Natural killer cell (primary cell): ENCODE measurements at regions not wholly inside any gene's neighbourhood (a gene's known extent, or its start where the extent isn't known, plus 50 kb on each side); places are given as distances from the start of the nearest gene placed in this dataset.

Experiments used
- ATAC-seq, 3 donors: fragments of 150-1000 bp in 2 of 3; fragments of 200-7000 bp in 1 of 3; cut with Tn5 transposase; 1 replicate in 1 of 3; 2 replicates in 2 of 3; pipeline ENCODE4 v1.10.0; 2021; ENCODE audit warnings: mild to moderate bottlenecking in 2 of 3, moderate library complexity in 2 of 3
- DNase-seq, 2 donors: peaks; one replicate each; pipeline versions ENCODE4 v3.0.0 to v3.0.0-alpha.2; 2013 to 2021; ENCODE audit warnings: mixed read lengths in 1 of 2
- H3K27ac ChIP-seq: one replicate; pipeline ENCODE4 v1.5.1; 2013; ENCODE audit warnings: mild to moderate bottlenecking, low read length
- H3K27me3 ChIP-seq: one replicate; pipeline ENCODE4 v1.6.1; 2013; ENCODE audit warnings: low read length; ENCODE audit not compliant: control insufficient read depth, insufficient read depth
- H3K36me3 ChIP-seq: one replicate; pipeline ENCODE4 v1.6.1; 2013; ENCODE audit warnings: low read length; ENCODE audit not compliant: control insufficient read depth, insufficient read depth
- H3K4me1 ChIP-seq: one replicate; pipeline ENCODE4 v1.6.1; 2013; ENCODE audit warnings: low read length; ENCODE audit not compliant: control insufficient read depth, insufficient read depth
- H3K4me3 ChIP-seq: one replicate; pipeline ENCODE4 v1.5.1; 2013; ENCODE audit warnings: low read length
- H3K9me3 ChIP-seq: one replicate; pipeline ENCODE4 v1.6.1; 2013; ENCODE audit warnings: low read length; ENCODE audit not compliant: control insufficient read depth, insufficient read depth
- H3K27ac Mint-ChIP-seq, 2 donors: one replicate each; pipeline ENCODE4 v1.8.0; 2022; ENCODE audit warnings: mild to moderate bottlenecking in 2 of 2, mixed read lengths in 2 of 2, moderate library complexity in 1 of 2
- H3K27me3 Mint-ChIP-seq, 2 donors: one replicate each; pipeline ENCODE4 v1.8.0; 2022; ENCODE audit warnings: low read depth in 2 of 2, mixed read lengths in 2 of 2
- H3K36me3 Mint-ChIP-seq: one replicate; pipeline ENCODE4 v1.8.0; 2022; ENCODE audit warnings: mixed read lengths
- H3K4me1 Mint-ChIP-seq, 2 donors: one replicate each; pipeline ENCODE4 v1.8.0; 2022; ENCODE audit warnings: mixed read lengths in 2 of 2
- H3K4me3 Mint-ChIP-seq: one replicate; pipeline ENCODE4 v1.8.0; 2022; ENCODE audit warnings: mild to moderate bottlenecking, moderate library complexity, mixed read lengths
- H3K9me3 Mint-ChIP-seq, 2 donors: one replicate each; pipeline ENCODE4 v1.8.0; 2022; ENCODE audit warnings: mixed read lengths in 2 of 2
- CTCF ChIP-seq: fragments of 200-600 bp; IDR thresholded peaks from one replicate; pipeline ENCODE4 v1.8.0; 2022; ENCODE audit warnings: antibody characterized with exemption
- WGBS: methylation state at CpG from one replicate; pipeline ENCODE4 v1.1.7; 2013; ENCODE audit warnings: missing lambda C conversion rate; ENCODE audit not compliant: insufficient coverage; 5-methylcytosine and 5-hydroxymethylcytosine counted together
- intact Hi-C: fragments of 100-400 bp; cut with micrococcal nuclease; formaldehyde crosslinking; loops from one replicate; pipeline ENCODE4 v1.14.2; 2022

GRCh38 chr1:163531345-163531744 is 209.6 kb downstream of the NUF2 start:
- no peaks in the 10 kb centered on the region for H3K27me3 ChIP-seq
- H3K27ac ChIP-seq = no peak overlapping the region
- H3K36me3 ChIP-seq = no peaks in the 10 kb centered on the region
- no peak for TF ChIP-seq CTCF
- ATAC-seq = no peak
- no peaks in the 10 kb centered on the region for H3K9me3 ChIP-seq
- intact Hi-C loops = no loop called here
- no peaks in the 10 kb centered on the region for H3K4me1 ChIP-seq
- H3K36me3 Mint-ChIP-seq = no peaks in the 10 kb centered on the region
- DNase-seq = no peak
- no peaks in the 10 kb centered on the region for H3K9me3 Mint-ChIP-seq
- H3K27ac Mint-ChIP-seq = no peak overlapping the region
- no peak overlapping the region for H3K4me3 Mint-ChIP-seq
- H3K4me1 Mint-ChIP-seq = no peaks in the 10 kb centered on the region
- 78% methylated on average over 2 of the region's 2 CpGs for WGBS
- no peaks in the 10 kb centered on the region for H3K27me3 Mint-ChIP-seq
- no peak overlapping the region for H3K4me3 ChIP-seq

GRCh38 chr1:163535401-163535800 is 213.6 kb downstream of the NUF2 start:
- no peak overlapping the region for H3K4me3 ChIP-seq
- Mint-ChIP-seq H3K4me3 (no peak overlapping the region), H3K4me1 (no peaks in the 10 kb centered on the region), H3K36me3 (no peaks in the 10 kb centered on the region), H3K27me3 (no peaks in the 10 kb centered on the region), H3K27ac (no peak overlapping the region), H3K9me3 (no peaks in the 10 kb centered on the region)
- H3K36me3 ChIP-seq = no peaks in the 10 kb centered on the region
- no peaks in the 10 kb centered on the region for H3K27me3 ChIP-seq
- intact Hi-C loops = no loop called here
- WGBS = 80% methylated on average over 4 of the region's 5 CpGs
- no peaks in the 10 kb centered on the region for H3K4me1 ChIP-seq
- no peak for DNase-seq
- TF ChIP-seq CTCF = no peak
- no peak for ATAC-seq
- H3K27ac ChIP-seq = no peak overlapping the region
- no peaks in the 10 kb centered on the region for H3K9me3 ChIP-seq

GRCh38 chr1:163535807-163536206 is 214.1 kb downstream of the NUF2 start:
- TF ChIP-seq CTCF = no peak
- no peak for ATAC-seq
- Mint-ChIP-seq H3K9me3 (no peaks in the 10 kb centered on the region), H3K27me3 (no peaks in the 10 kb centered on the region), H3K4me3 (no peak overlapping the region), H3K4me1 (no peaks in the 10 kb centered on the region), H3K27ac (no peak overlapping the region), H3K36me3 (no peaks in the 10 kb centered on the region)
- no peaks in the 10 kb centered on the region for H3K9me3 ChIP-seq
- no peak for DNase-seq
- 78% methylated on average over 2 of the region's 3 CpGs for WGBS
- no peaks in the 10 kb centered on the region for H3K4me1 ChIP-seq
- H3K27ac ChIP-seq = no peak overlapping the region
- H3K27me3 ChIP-seq = no peaks in the 10 kb centered on the region
- no peak overlapping the region for H3K4me3 ChIP-seq
- H3K36me3 ChIP-seq = no peaks in the 10 kb centered on the region
- intact Hi-C loops = no loop called here

GRCh38 chr1:163537809-163538208 is 216.1 kb downstream of the NUF2 start:
- H3K9me3 ChIP-seq = no peaks in the 10 kb centered on the region
- Mint-ChIP-seq H3K27me3 (no peaks in the 10 kb centered on the region), H3K9me3 (no peaks in the 10 kb centered on the region), H3K4me1 (no peaks in the 10 kb centered on the region), H3K27ac (no peak overlapping the region), H3K36me3 (no peaks in the 10 kb centered on the region), H3K4me3 (no peak overlapping the region)
- intact Hi-C loops = no loop called here
- no CpG with 5 or more reads among the region's 1 CpG for WGBS
- no peak for ATAC-seq
- DNase-seq = no peak
- TF ChIP-seq CTCF = no peak
- no peaks in the 10 kb centered on the region for H3K27me3 ChIP-seq
- no peak overlapping the region for H3K27ac ChIP-seq
- H3K4me1 ChIP-seq = no peaks in the 10 kb centered on the region
- H3K4me3 ChIP-seq = no peak overlapping the region
- no peaks in the 10 kb centered on the region for H3K36me3 ChIP-seq
